HepG2 (cell line): ENCODE measurements at regions not wholly inside any gene's neighbourhood (a gene's known extent, or its start where the extent isn't known, plus 50 kb on each side); places are given as distances from the start of the nearest gene placed in this dataset.

Experiments used
- ATAC-seq: fragments of 200-7000 bp; cut with Tn5 transposase; 3 replicates; pipeline ENCODE4 v1.9.1; 2020; ENCODE audit warnings: mild to moderate bottlenecking, moderate library complexity
- BruUV-seq: library from RNA; stranded (reverse); fragments of 400-500 nt; replicated peaks from 2 replicates; lab custom pipeline; 2021; lab: Mats Ljungman, UMichigan
- CTCF ChIA-PET: fragments of 300-600 bp; formaldehyde crosslinking; extraction: SDS; loops from one replicate; lab custom pipeline; 2021; ENCODE audit warnings: low total read pairs, inconsistent platforms, low intra/inter-chr PET ratio; lab: Yijun Ruan, JAX
- POLR2A ChIA-PET: fragments of 350-600 bp; sonication (Branson Sonifier 250); formaldehyde crosslinking; loops from one replicate; lab custom pipeline; 2020; ENCODE audit warnings: antibody characterized with exemption, inconsistent platforms; lab: Yijun Ruan, JAX
- DNase-seq: peaks from one replicate; pipeline ENCODE4 v3.0.0-alpha.2; 2015; ENCODE audit warnings: low spot score
- FAIRE-seq: peaks from 3 replicates; lab custom pipeline; 2011; peaks lifted over from hg19 to GRCh38; lab: Jason Lieb, UNC
- H2AFZ ChIP-seq: one replicate; pipeline ENCODE4 v1.6.1; 2011; ENCODE audit warnings: low read length, inconsistent platforms
- H3K27ac ChIP-seq: fragments of 300-600 bp; 3 replicates; pipeline ENCODE4 v1.8.0; 2011; ENCODE audit warnings: mixed run types, mild to moderate bottlenecking, mixed read lengths, low read length, inconsistent platforms; ENCODE audit not compliant: insufficient read depth; ENCODE audit errors: extremely low read length
- H3K27me3 ChIP-seq, 2 experiments: fragments of 200-600 bp in 1 of 2; 2 replicates in 1 of 2; 3 replicates in 1 of 2; pipeline versions ENCODE4 v1.6.0 to v1.8.0; 2011; ENCODE audit warnings: low read length in 2 of 2, mild to moderate bottlenecking in 2 of 2, moderate library complexity in 2 of 2, inconsistent platforms in 1 of 2; ENCODE audit not compliant: insufficient read depth in 2 of 2, control insufficient read depth in 1 of 2
- H3K36me3 ChIP-seq, 2 experiments: fragments of 200-600 bp in 1 of 2; replicated peaks in 1 of 2; 2 replicates in 1 of 2; 3 replicates in 1 of 2; pipeline versions ENCODE4 v1.5.1 to v1.8.0; 2011; ENCODE audit warnings: low read length in 2 of 2, inconsistent platforms in 1 of 2; ENCODE audit not compliant: insufficient read depth in 2 of 2, control insufficient read depth in 1 of 2
- H3K4me1 ChIP-seq: 2 replicates; pipeline ENCODE4 v1.5.1; 2012; ENCODE audit warnings: low read length, inconsistent platforms; ENCODE audit not compliant: insufficient read depth
- H3K4me2 ChIP-seq: 2 replicates; pipeline ENCODE4 v1.6.0; 2011; ENCODE audit warnings: low read depth, low read length, inconsistent platforms
- H3K4me3 ChIP-seq, 3 experiments: fragments of 200-600 bp in 1 of 3; sonication (generic), shearing (Covaris generic) in 1 of 3; replicated peaks in 1 of 3; 2 replicates each; pipeline ENCODE4 v1.5.1; 2011 to 2016; ENCODE audit warnings: low read length in 3 of 3, inconsistent platforms in 2 of 3, low read depth in 2 of 3, mild to moderate bottlenecking in 2 of 3, control low read depth in 1 of 3, mixed read lengths in 1 of 3; ENCODE audit not compliant: insufficient read depth in 1 of 3
- H3K79me2 ChIP-seq: one replicate; pipeline ENCODE4 v1.6.1; 2011; ENCODE audit warnings: low read length, inconsistent platforms; ENCODE audit not compliant: insufficient read depth
- H3K9ac ChIP-seq: 2 replicates; pipeline ENCODE4 v1.6.0; 2011; ENCODE audit warnings: mild to moderate bottlenecking, low read depth, low read length, inconsistent platforms; ENCODE audit not compliant: insufficient read depth
- H3K9me3 ChIP-seq: 2 replicates; pipeline ENCODE4 v1.5.1; 2012; ENCODE audit warnings: mild to moderate bottlenecking, low read length
- H4K20me1 ChIP-seq: 2 replicates; pipeline ENCODE4 v1.6.0; 2011; ENCODE audit warnings: inconsistent platforms, mild to moderate bottlenecking, low read length, moderate library complexity; ENCODE audit not compliant: insufficient read depth
- IRF2 ChIP-seq: IDR thresholded peaks from 2 replicates; pipeline ENCODE4 v1.6.1; 2018; ENCODE audit warnings: missing genetic modification reagents, missing compliant biosample characterization
- KDM3A ChIP-seq: IDR thresholded peaks from 2 replicates; pipeline ENCODE4 v1.6.1; 2018; ENCODE audit warnings: low read depth, missing compliant biosample characterization
- PRDM4 ChIP-seq: sonication (generic); formaldehyde crosslinking; IDR thresholded peaks from 2 replicates; pipeline ENCODE4 v1.9.0; 2021; ENCODE audit warnings: missing genetic modification reagents, borderline replicate concordance
- RARG ChIP-seq: sonication (generic); formaldehyde crosslinking; IDR thresholded peaks from 2 replicates; pipeline ENCODE4 v1.4.0; 2020; ENCODE audit warnings: low read depth, mild to moderate bottlenecking, missing genetic modification reagents
- SALL1 ChIP-seq: sonication (generic); formaldehyde crosslinking; IDR thresholded peaks from 2 replicates; pipeline ENCODE4 v1.8.0; 2022; ENCODE audit warnings: mild to moderate bottlenecking, missing genetic modification reagents
- SP5 ChIP-seq: IDR thresholded peaks from 2 replicates; pipeline ENCODE4 v1.6.1; 2016; ENCODE audit warnings: low read depth, borderline replicate concordance
- ZBTB1 ChIP-seq: sonication (generic); formaldehyde crosslinking; IDR thresholded peaks from 2 replicates; pipeline ENCODE4 v1.4.0; 2020; ENCODE audit warnings: missing genetic modification reagents, borderline replicate concordance
- ZNF33B ChIP-seq: sonication (generic); formaldehyde crosslinking; IDR thresholded peaks from 2 replicates; pipeline ENCODE4 v1.5.1; 2020; ENCODE audit warnings: mild to moderate bottlenecking, missing genetic modification reagents
- ZNF350 ChIP-seq: sonication (generic); formaldehyde crosslinking; IDR thresholded peaks from 2 replicates; pipeline ENCODE4 v1.4.0; 2020; ENCODE audit warnings: mild to moderate bottlenecking, low read depth, missing genetic modification reagents, borderline replicate concordance
- WGBS: methylation state at CpG from one replicate; pipeline ENCODE4 v1.1.6; 2017; ENCODE audit warnings: low lambda C conversion rate; 5-methylcytosine and 5-hydroxymethylcytosine counted together
- in situ Hi-C: cut with HindIII; loops from 2 replicates; pipeline ENCODE4 v1.10.0; 2017; ENCODE audit warnings: low pct_unique_long_range_greater_than_20kb; ENCODE audit not compliant: extremely low pct_ligation_motif_present
- intact Hi-C: fragments of 100-400 bp; cut with micrococcal nuclease; formaldehyde crosslinking; loops from one replicate; pipeline ENCODE4 v1.10.0; 2022; ENCODE audit not compliant: unreplicated experiment

- WGBS: 5% methylated on average over 1 of the region's 1 CpG
- BruUV-seq: no TSS peak
- in situ Hi-C loops (no loop called here), intact Hi-C loops (no loop called here)
- Histone ChIP-seq H3K27me3 (no peaks in the 10 kb centered on the region), H3K79me2 (no peaks in the 10 kb centered on the region), H2AFZ (no peak overlapping the region), H3K9ac (no peak overlapping the region), H3K4me1 (no peaks in the 10 kb centered on the region), H3K9me3 (no peaks in the 10 kb centered on the region), H3K4me3 (no peak overlapping the region), H4K20me1 (no peaks in the 10 kb centered on the region), H3K36me3 (no peaks in the 10 kb centered on the region), H3K4me2 (no peak overlapping the region), H3K27ac (no peak overlapping the region)
- no peak for ATAC-seq
- no peak for FAIRE-seq
- TF ChIP-seq RARG (CRISPR knock-in tag) (no peak), ZBTB1 (no peak), SALL1 (no peak), SP5 (no peak), ZNF33B (CRISPR knock-in tag) (no peak), PRDM4 (CRISPR knock-in tag) (no peak), ZNF350 (no peak), KDM3A (CRISPR knock-in tag) (no peak), IRF2 (no peak)
- DNase-seq: no peak
- POLR2A ChIA-PET: no interaction called here
- CTCF ChIA-PET: no interaction called here
Measured at GRCh38 chr4:111108153-111108552, 485.3 kb upstream of the PITX2 start.
